ENCODE measurements at regions not wholly inside any gene's neighbourhood (a gene's known extent, or its start where the extent isn't known, plus 50 kb on each side); places are given as distances from the start of the nearest gene placed in this dataset.

GRCh38 chr5:2905741-2906140 is 154.3 kb upstream of the IRX2 start:
- Histone ChIP-seq H3K27me3 (no peaks in the 10 kb centered on the region), H3K9me3 (no peaks in the 10 kb centered on the region), H3K4me3 (no peak overlapping the region), H3K4me1 (no peaks in the 10 kb centered on the region), H3K27ac (no peak overlapping the region), H3K36me3 (replicated peaks in 1 of 2; ENCODE audit: insufficient read depth in 1 of 2, low read depth in 2 of 2) (no peaks in the 10 kb centered on the region)
- no peak for TF ChIP-seq POLR2A (IDR thresholded peaks at IDR 0.05)
- TF ChIP-seq, protein P1, sequence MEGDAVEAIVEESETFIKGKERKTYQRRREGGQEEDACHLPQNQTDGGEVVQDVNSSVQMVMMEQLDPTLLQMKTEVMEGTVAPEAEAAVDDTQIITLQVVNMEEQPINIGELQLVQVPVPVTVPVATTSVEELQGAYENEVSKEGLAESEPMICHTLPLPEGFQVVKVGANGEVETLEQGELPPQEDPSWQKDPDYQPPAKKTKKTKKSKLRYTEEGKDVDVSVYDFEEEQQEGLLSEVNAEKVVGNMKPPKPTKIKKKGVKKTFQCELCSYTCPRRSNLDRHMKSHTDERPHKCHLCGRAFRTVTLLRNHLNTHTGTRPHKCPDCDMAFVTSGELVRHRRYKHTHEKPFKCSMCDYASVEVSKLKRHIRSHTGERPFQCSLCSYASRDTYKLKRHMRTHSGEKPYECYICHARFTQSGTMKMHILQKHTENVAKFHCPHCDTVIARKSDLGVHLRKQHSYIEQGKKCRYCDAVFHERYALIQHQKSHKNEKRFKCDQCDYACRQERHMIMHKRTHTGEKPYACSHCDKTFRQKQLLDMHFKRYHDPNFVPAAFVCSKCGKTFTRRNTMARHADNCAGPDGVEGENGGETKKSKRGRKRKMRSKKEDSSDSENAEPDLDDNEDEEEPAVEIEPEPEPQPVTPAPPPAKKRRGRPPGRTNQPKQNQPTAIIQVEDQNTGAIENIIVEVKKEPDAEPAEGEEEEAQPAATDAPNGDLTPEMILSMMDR (IDR thresholded peaks at IDR 0.05), result no peak
- DNase-seq (no peak), ATAC-seq (no peak)
- 38 to 39% methylated on average over 9 of the region's 9 CpGs for WGBS, 2 donors
- intact Hi-C loops (cut with DNase I), result no loop called here

- intact Hi-C loops (cut with DNase I), result no loop called here
- ATAC-seq (no peak), DNase-seq (no peak)
- H3K36me3 ChIP-seq (replicated peaks in 1 of 2; ENCODE audit: insufficient read depth in 1 of 2, low read depth in 2 of 2), result no peaks in the 10 kb centered on the region
- no peak overlapping the region for H3K27ac ChIP-seq
- H3K4me3 ChIP-seq, result no peak overlapping the region
- H3K9me3 ChIP-seq, result no peaks in the 10 kb centered on the region
- no peak for TF ChIP-seq POLR2A (IDR thresholded peaks at IDR 0.05)
- TF ChIP-seq, protein P1 (IDR thresholded peaks at IDR 0.05), result no peak
- H3K4me1 ChIP-seq, result no peaks in the 10 kb centered on the region
- no peaks in the 10 kb centered on the region for H3K27me3 ChIP-seq
- WGBS, 2 donors, result 59% methylated on average over 9 of the region's 9 CpGs
These were observed 153.5 kb upstream of the IRX2 start for GRCh38 chr5:2904956-2905355.

DNA sequence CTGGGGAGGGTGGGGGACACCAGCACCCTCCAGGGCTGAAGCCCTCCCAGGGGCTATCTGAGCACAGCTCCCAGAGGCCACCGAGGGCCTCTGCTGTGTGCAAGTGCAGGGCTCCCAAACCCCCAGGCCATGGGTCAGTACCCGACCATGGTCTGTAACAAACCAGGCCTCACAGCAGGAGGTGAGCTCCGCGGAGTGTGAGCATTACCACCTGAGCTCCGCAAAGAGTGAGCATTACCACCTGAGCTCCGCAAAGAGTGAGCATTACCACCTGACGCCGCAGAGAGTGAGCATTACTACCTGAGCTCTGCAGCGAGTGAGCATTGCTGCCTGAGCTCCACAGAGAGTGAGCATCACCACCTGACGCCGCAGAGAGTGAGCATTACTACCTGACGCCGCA is 152.9 kb upstream of the IRX2 start:
- no peak overlapping the region for H3K27ac ChIP-seq
- 49 to 54% methylated on average over 6 to 13 of the region's 13 CpGs for WGBS, 2 donors
- TF ChIP-seq, protein P1 (IDR thresholded peaks at IDR 0.05), result no peak
- H3K36me3 ChIP-seq (replicated peaks in 1 of 2; ENCODE audit: insufficient read depth in 1 of 2, low read depth in 2 of 2), result no peaks in the 10 kb centered on the region
- H3K27me3 ChIP-seq, result no peaks in the 10 kb centered on the region
- H3K9me3 ChIP-seq, result no peaks in the 10 kb centered on the region
- no peaks in the 10 kb centered on the region for H3K4me1 ChIP-seq
- ATAC-seq, result no peak
- DNase-seq, result no peak
- H3K4me3 ChIP-seq, result no peak overlapping the region
- intact Hi-C loops (cut with DNase I), result no loop called here

DNA sequence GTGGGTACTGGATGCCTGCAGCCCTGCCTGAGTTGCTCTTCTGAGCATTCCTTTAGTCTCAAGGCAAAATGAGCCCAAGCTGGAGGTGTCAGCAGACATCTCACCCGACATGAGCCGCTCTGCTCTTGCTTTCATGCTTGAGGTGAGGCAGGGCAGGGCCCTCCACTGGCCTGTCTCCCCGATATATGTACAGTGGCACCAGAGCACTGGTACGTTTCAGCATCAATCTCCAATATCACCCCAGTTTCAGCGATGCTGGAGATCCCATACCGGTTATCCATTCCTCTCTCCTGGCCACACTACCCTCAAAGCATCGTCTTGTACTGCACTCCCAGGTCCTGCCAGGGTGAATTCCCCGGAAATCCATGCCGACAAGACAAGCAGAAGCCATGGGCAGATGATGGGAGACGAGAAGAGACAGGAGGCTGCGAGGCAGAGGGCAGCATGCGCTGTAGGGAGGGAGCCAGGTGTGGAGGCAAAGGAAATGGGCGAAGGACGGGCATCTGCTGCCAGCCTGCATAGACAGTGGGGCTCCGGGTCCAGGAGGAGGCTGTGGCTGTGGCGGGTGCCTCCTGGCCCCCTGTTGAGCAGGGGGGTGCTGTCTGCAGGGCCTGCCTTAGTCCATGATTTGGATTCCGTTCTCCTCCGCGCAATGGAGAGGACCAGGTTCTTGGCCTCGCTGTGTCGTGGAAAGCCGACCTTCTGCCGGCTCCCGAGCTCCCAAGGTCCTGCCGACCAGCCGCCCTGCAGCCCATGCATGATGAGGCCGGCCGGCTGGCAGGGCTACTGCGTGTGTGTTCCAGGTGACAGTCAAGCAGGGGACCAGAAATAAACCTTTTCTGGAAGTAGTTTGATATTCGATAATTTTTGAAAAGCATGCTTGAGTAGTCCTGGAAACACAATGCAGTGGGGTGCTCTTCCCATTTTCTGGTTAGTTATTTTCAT is 152.2 kb upstream of the IRX2 start:
- ATAC-seq (no peak), DNase-seq (no peak)
- Histone ChIP-seq H3K4me1 (no peaks in the 10 kb centered on the region), H3K4me3 (no peak overlapping the region), H3K27me3 (no peaks in the 10 kb centered on the region), H3K36me3 (replicated peaks in 1 of 2; ENCODE audit: insufficient read depth in 1 of 2, low read depth in 2 of 2) (no peaks in the 10 kb centered on the region), H3K9me3 (no peaks in the 10 kb centered on the region), H3K27ac (no peak overlapping the region)
- 73 to 76% methylated on average over 27 to 30 of the region's 30 CpGs for WGBS, 2 donors
- TF ChIP-seq, protein P1 (IDR thresholded peaks at IDR 0.05), result no peak
- TF ChIP-seq POLR2A (IDR thresholded peaks at IDR 0.05), result no peak
- intact Hi-C loops (cut with DNase I), result no loop called here

All from body of pancreas (tissue), 4 donors.